ENCODE measurements at regions not wholly inside any gene's neighbourhood (a gene's known extent, or its start where the extent isn't known, plus 50 kb on each side); places are given as distances from the start of the nearest gene placed in this dataset.

- no peak overlapping the region for H3K27ac Mint-ChIP-seq (ENCODE audit: unreplicated experiment)
- H3K4me3 Mint-ChIP-seq (ENCODE audit: unreplicated experiment): no peak overlapping the region
- DNase-seq: no peak
- H3K4me1 Mint-ChIP-seq (ENCODE audit: low read depth, unreplicated experiment): peaks cover 28% of the 10 kb centered on the region
- no peaks in the 10 kb centered on the region for H3K36me3 Mint-ChIP-seq (ENCODE audit: unreplicated experiment)
- no peak for TF ChIP-seq CTCF (IDR thresholded peaks at IDR 0.05; ENCODE audit: partially characterized antibody, unreplicated experiment)
- H3K9me3 Mint-ChIP-seq (ENCODE audit: unreplicated experiment): peaks cover 5% of the 10 kb centered on the region
- peaks cover 1% of the 10 kb centered on the region for H3K27me3 Mint-ChIP-seq (ENCODE audit: unreplicated experiment)
These were observed 69.2 kb downstream of the FANCF start for GRCh38 chr11:22556381-22556780.

- no peaks in the 10 kb centered on the region for H3K36me3 Mint-ChIP-seq (ENCODE audit: unreplicated experiment)
- no peak overlapping the region for H3K27ac Mint-ChIP-seq (ENCODE audit: unreplicated experiment)
- H3K4me3 Mint-ChIP-seq (ENCODE audit: unreplicated experiment): no peak overlapping the region
- no peak for DNase-seq
- H3K9me3 Mint-ChIP-seq (ENCODE audit: unreplicated experiment): peaks cover 5% of the 10 kb centered on the region
- peaks cover 1% of the 10 kb centered on the region for H3K27me3 Mint-ChIP-seq (ENCODE audit: unreplicated experiment)
- H3K4me1 Mint-ChIP-seq (ENCODE audit: low read depth, unreplicated experiment): peaks cover 28% of the 10 kb centered on the region
- no peak for TF ChIP-seq CTCF (IDR thresholded peaks at IDR 0.05; ENCODE audit: partially characterized antibody, unreplicated experiment)
These were observed 69.7 kb downstream of the FANCF start for GRCh38 chr11:22555881-22556280.

- Mint-ChIP-seq H3K27me3 (ENCODE audit: unreplicated experiment) (peaks cover 1% of the 10 kb centered on the region), H3K36me3 (ENCODE audit: unreplicated experiment) (no peaks in the 10 kb centered on the region), H3K27ac (ENCODE audit: unreplicated experiment) (no peak overlapping the region), H3K9me3 (ENCODE audit: unreplicated experiment) (peaks cover 5% of the 10 kb centered on the region), H3K4me3 (ENCODE audit: unreplicated experiment) (no peak overlapping the region), H3K4me1 (ENCODE audit: low read depth, unreplicated experiment) (peaks cover 16% of the 10 kb centered on the region)
- no peak for DNase-seq
- TF ChIP-seq CTCF (IDR thresholded peaks at IDR 0.05; ENCODE audit: partially characterized antibody, unreplicated experiment): no peak
These were observed 71.4 kb downstream of the FANCF start for GRCh38 chr11:22554221-22554620.

- no peak for TF ChIP-seq CTCF (IDR thresholded peaks at IDR 0.05; ENCODE audit: partially characterized antibody, unreplicated experiment)
- peaks cover 1% of the 10 kb centered on the region for H3K27me3 Mint-ChIP-seq (ENCODE audit: unreplicated experiment)
- no peak overlapping the region for H3K27ac Mint-ChIP-seq (ENCODE audit: unreplicated experiment)
- H3K9me3 Mint-ChIP-seq (ENCODE audit: unreplicated experiment): no peaks in the 10 kb centered on the region
- no peaks in the 10 kb centered on the region for H3K36me3 Mint-ChIP-seq (ENCODE audit: unreplicated experiment)
- no peak for DNase-seq
- peaks cover 9% of the 10 kb centered on the region for H3K4me1 Mint-ChIP-seq (ENCODE audit: low read depth, unreplicated experiment)
- H3K4me3 Mint-ChIP-seq (ENCODE audit: unreplicated experiment): no peak overlapping the region
These were observed 72.7 kb downstream of the FANCF start for GRCh38 chr11:22552885-22553284.

- TF ChIP-seq CTCF (IDR thresholded peaks at IDR 0.05; ENCODE audit: partially characterized antibody, unreplicated experiment): no peak
- DNase-seq: no peak
- Mint-ChIP-seq H3K27me3 (ENCODE audit: unreplicated experiment) (peaks cover 3% of the 10 kb centered on the region), H3K36me3 (ENCODE audit: unreplicated experiment) (no peaks in the 10 kb centered on the region), H3K4me1 (ENCODE audit: low read depth, unreplicated experiment) (peaks cover 7% of the 10 kb centered on the region), H3K27ac (ENCODE audit: unreplicated experiment) (peak overlapping the region; percentile 62), H3K4me3 (ENCODE audit: unreplicated experiment) (peak overlapping the region; percentile 20), H3K9me3 (ENCODE audit: unreplicated experiment) (no peaks in the 10 kb centered on the region)
These were observed 78.9 kb downstream of the FANCF start for GRCh38 chr11:22546746-22547145.

All from glutamatergic neuron (in vitro differentiated cells).